Activated naive CD8-positive, alpha-beta T cell treated with anti-CD3 and anti-CD28 coated beads for 36 hours (primary cell): ENCODE measurements at regions not wholly inside any gene's neighbourhood (a gene's known extent, or its start where the extent isn't known, plus 50 kb on each side); places are given as distances from the start of the nearest gene placed in this dataset.

Experiments
- DNase-seq: peaks from one replicate; pipeline ENCODE4 v3.0.0; 2021
- H3K27ac Mint-ChIP-seq: one replicate; pipeline ENCODE4 v1.8.0; 2022; ENCODE audit warnings: mild to moderate bottlenecking, moderate library complexity, mixed read lengths
- H3K27me3 Mint-ChIP-seq: one replicate; pipeline ENCODE4 v1.8.0; 2022; ENCODE audit warnings: mild to moderate bottlenecking, mixed read lengths
- H3K36me3 Mint-ChIP-seq: one replicate; pipeline ENCODE4 v1.8.0; 2021; ENCODE audit warnings: mild to moderate bottlenecking, mixed read lengths
- H3K4me1 Mint-ChIP-seq: one replicate; pipeline ENCODE4 v1.8.0; 2021; ENCODE audit warnings: mixed read lengths
- H3K4me3 Mint-ChIP-seq: one replicate; pipeline ENCODE4 v1.8.0; 2022; ENCODE audit warnings: mild to moderate bottlenecking, moderate library complexity, mixed read lengths
- H3K9me3 Mint-ChIP-seq: one replicate; pipeline ENCODE4 v1.8.0; 2022; ENCODE audit warnings: mixed read lengths

GRCh38 chr3:101941318-101942040, 92.2 kb downstream of the NFKBIZ start:
- peaks cover 8% of the 10 kb centered on the region for H3K36me3 Mint-ChIP-seq
- DNase-seq = no peak
- H3K27me3 Mint-ChIP-seq = no peaks in the 10 kb centered on the region
- H3K9me3 Mint-ChIP-seq = peaks cover 5% of the 10 kb centered on the region
- H3K27ac Mint-ChIP-seq = no peak overlapping the region
- peaks cover 48% of the 10 kb centered on the region for H3K4me1 Mint-ChIP-seq
- no peak overlapping the region for H3K4me3 Mint-ChIP-seq

- Mint-ChIP-seq H3K9me3 (no peaks in the 10 kb centered on the region), H3K27me3 (no peaks in the 10 kb centered on the region), H3K27ac (no peak overlapping the region), H3K4me1 (peaks cover 41% of the 10 kb centered on the region), H3K4me3 (peak overlapping the region; percentile 26), H3K36me3 (peaks cover 2% of the 10 kb centered on the region)
- DNase-seq = no peak
Measured at GRCh38 chr3:101942356-101942755, 93.0 kb downstream of the NFKBIZ start.

- Mint-ChIP-seq H3K27ac (no peak overlapping the region), H3K36me3 (peaks cover 2% of the 10 kb centered on the region), H3K27me3 (no peaks in the 10 kb centered on the region), H3K9me3 (peaks cover 1% of the 10 kb centered on the region), H3K4me3 (no peak overlapping the region), H3K4me1 (peaks cover 40% of the 10 kb centered on the region)
- no peak for DNase-seq
Measured at GRCh38 chr3:101943029-101943428, 93.7 kb downstream of the NFKBIZ start.

- H3K27ac Mint-ChIP-seq = no peak overlapping the region
- DNase-seq = no peak
- H3K4me1 Mint-ChIP-seq = peaks cover 44% of the 10 kb centered on the region
- H3K9me3 Mint-ChIP-seq = peaks cover 3% of the 10 kb centered on the region
- peaks cover 3% of the 10 kb centered on the region for H3K36me3 Mint-ChIP-seq
- H3K27me3 Mint-ChIP-seq = no peaks in the 10 kb centered on the region
- no peak overlapping the region for H3K4me3 Mint-ChIP-seq
Measured at GRCh38 chr3:101944308-101944707, 95.0 kb downstream of the NFKBIZ start.

GRCh38 chr3:101945980-101946379, 96.7 kb downstream of the NFKBIZ start:
- H3K4me1 Mint-ChIP-seq = peaks cover 56% of the 10 kb centered on the region
- H3K27ac Mint-ChIP-seq = peak overlapping the region; percentile 86
- H3K4me3 Mint-ChIP-seq = no peak overlapping the region
- H3K9me3 Mint-ChIP-seq = peaks cover 3% of the 10 kb centered on the region
- peaks cover 3% of the 10 kb centered on the region for H3K36me3 Mint-ChIP-seq
- no peak for DNase-seq
- no peaks in the 10 kb centered on the region for H3K27me3 Mint-ChIP-seq

- H3K9me3 Mint-ChIP-seq = peaks cover 3% of the 10 kb centered on the region
- H3K27me3 Mint-ChIP-seq = no peaks in the 10 kb centered on the region
- H3K27ac Mint-ChIP-seq = peak overlapping the region; percentile 86
- H3K36me3 Mint-ChIP-seq = peaks cover 3% of the 10 kb centered on the region
- no peak for DNase-seq
- no peak overlapping the region for H3K4me3 Mint-ChIP-seq
- H3K4me1 Mint-ChIP-seq = peaks cover 53% of the 10 kb centered on the region
Measured at GRCh38 chr3:101946906-101947305, 97.6 kb downstream of the NFKBIZ start.

GRCh38 chr3:101950510-101950909, 101.2 kb downstream of the NFKBIZ start:
- Mint-ChIP-seq H3K27ac (peak overlapping the region; percentile 64), H3K4me1 (peaks cover 26% of the 10 kb centered on the region), H3K4me3 (no peak overlapping the region), H3K27me3 (no peaks in the 10 kb centered on the region), H3K9me3 (peaks cover 3% of the 10 kb centered on the region), H3K36me3 (peaks cover 1% of the 10 kb centered on the region)
- DNase-seq = peak; percentile 15

- Mint-ChIP-seq H3K9me3 (peaks cover 3% of the 10 kb centered on the region), H3K27ac (peak overlapping the region; percentile 64), H3K36me3 (peaks cover 1% of the 10 kb centered on the region), H3K4me1 (peaks cover 20% of the 10 kb centered on the region), H3K4me3 (no peak overlapping the region), H3K27me3 (no peaks in the 10 kb centered on the region)
- no peak for DNase-seq
Measured at GRCh38 chr3:101950985-101951733, 101.8 kb downstream of the NFKBIZ start.

GRCh38 chr3:101954361-101954760, 105.0 kb downstream of the NFKBIZ start:
- peaks cover 12% of the 10 kb centered on the region for H3K4me1 Mint-ChIP-seq
- no peaks in the 10 kb centered on the region for H3K9me3 Mint-ChIP-seq

GRCh38 chr3:101954936-101955335, 105.6 kb downstream of the NFKBIZ start:
- Mint-ChIP-seq H3K36me3 (no peaks in the 10 kb centered on the region), H3K9me3 (no peaks in the 10 kb centered on the region), H3K4me3 (no peak overlapping the region), H3K27ac (no peak overlapping the region), H3K4me1 (peaks cover 9% of the 10 kb centered on the region), H3K27me3 (no peaks in the 10 kb centered on the region)
- no peak for DNase-seq

More at GRCh38 chr3:101954361-101954760, 105.0 kb downstream of the NFKBIZ start:
- Mint-ChIP-seq H3K27me3 (no peaks in the 10 kb centered on the region), H3K4me3 (no peak overlapping the region), H3K36me3 (no peaks in the 10 kb centered on the region), H3K27ac (no peak overlapping the region)
- no peak for DNase-seq

- Mint-ChIP-seq H3K36me3 (no peaks in the 10 kb centered on the region), H3K27ac (no peak overlapping the region), H3K9me3 (peaks cover 5% of the 10 kb centered on the region), H3K4me3 (no peak overlapping the region), H3K27me3 (no peaks in the 10 kb centered on the region), H3K4me1 (peaks cover 16% of the 10 kb centered on the region)
- DNase-seq = no peak
Measured at GRCh38 chr3:101962055-101962454, 112.7 kb downstream of the NFKBIZ start.

GRCh38 chr3:101963902-101964362, 114.6 kb downstream of the NFKBIZ start:
- H3K4me3 Mint-ChIP-seq = no peak overlapping the region
- H3K9me3 Mint-ChIP-seq = peaks cover 12% of the 10 kb centered on the region
- H3K36me3 Mint-ChIP-seq = peaks cover 5% of the 10 kb centered on the region
- peak; percentile 33 for DNase-seq
- peaks cover 16% of the 10 kb centered on the region for H3K4me1 Mint-ChIP-seq
- H3K27me3 Mint-ChIP-seq = no peaks in the 10 kb centered on the region
- peak overlapping the region; percentile 82 for H3K27ac Mint-ChIP-seq

GRCh38 chr3:101964861-101965260, 115.5 kb downstream of the NFKBIZ start:
- peaks cover 5% of the 10 kb centered on the region for H3K36me3 Mint-ChIP-seq
- no peak for DNase-seq
- peaks cover 16% of the 10 kb centered on the region for H3K4me1 Mint-ChIP-seq
- no peak overlapping the region for H3K4me3 Mint-ChIP-seq
- no peaks in the 10 kb centered on the region for H3K27me3 Mint-ChIP-seq
- no peak overlapping the region for H3K27ac Mint-ChIP-seq
- peaks cover 15% of the 10 kb centered on the region for H3K9me3 Mint-ChIP-seq

- Mint-ChIP-seq H3K4me1 (peaks cover 16% of the 10 kb centered on the region), H3K27ac (no peak overlapping the region), H3K36me3 (peaks cover 6% of the 10 kb centered on the region), H3K4me3 (no peak overlapping the region), H3K9me3 (peaks cover 18% of the 10 kb centered on the region), H3K27me3 (no peaks in the 10 kb centered on the region)
- DNase-seq = no peak
Measured at GRCh38 chr3:101966226-101966625, 116.9 kb downstream of the NFKBIZ start.

GRCh38 chr3:101970212-101970611, 120.9 kb downstream of the NFKBIZ start:
- Mint-ChIP-seq H3K9me3 (peaks cover 15% of the 10 kb centered on the region), H3K4me3 (no peak overlapping the region), H3K27me3 (no peaks in the 10 kb centered on the region), H3K36me3 (peaks cover 6% of the 10 kb centered on the region), H3K27ac (no peak overlapping the region), H3K4me1 (peaks cover 4% of the 10 kb centered on the region)
- no peak for DNase-seq
